Adipocyte (in vitro differentiated cells): ENCODE measurements at regions not wholly inside any gene's neighbourhood (a gene's known extent, or its start where the extent isn't known, plus 50 kb on each side); places are given as distances from the start of the nearest gene placed in this dataset.

ENCODE experiments used
- DNase-seq: peaks from one replicate; pipeline ENCODE4 v3.0.0-alpha.2; 2015; ENCODE audit warnings: low read depth
- H3K27me3 ChIP-seq: replicated peaks from 2 replicates; pipeline ENCODE4 v1.7.0; 2013; ENCODE audit warnings: mild to moderate bottlenecking, low read length, moderate library complexity; ENCODE audit not compliant: control insufficient read depth, insufficient read depth
- H3K36me3 ChIP-seq: 2 replicates; pipeline ENCODE4 v1.7.0; 2013; ENCODE audit warnings: low read length, mild to moderate bottlenecking, moderate library complexity; ENCODE audit not compliant: control insufficient read depth, insufficient read depth, severe bottlenecking
- H3K4me1 ChIP-seq: 2 replicates; pipeline ENCODE4 v1.7.0; 2013; ENCODE audit warnings: mild to moderate bottlenecking, low read length, moderate library complexity; ENCODE audit not compliant: control insufficient read depth, insufficient read depth
- H3K4me3 ChIP-seq: 2 replicates; pipeline ENCODE4 v1.7.0; 2013; ENCODE audit warnings: mild to moderate bottlenecking, low read length, moderate library complexity
- H3K9ac ChIP-seq: 2 replicates; pipeline ENCODE4 v1.7.0; 2013; ENCODE audit warnings: mild to moderate bottlenecking, low read length, moderate library complexity
- H3K9me3 ChIP-seq: 2 replicates; pipeline ENCODE4 v1.7.0; 2013; ENCODE audit warnings: mild to moderate bottlenecking, low read length, moderate library complexity; ENCODE audit not compliant: control insufficient read depth

GRCh38 chr3:105223815-105224214 lies 142.9 kb upstream of the ALCAM start:
- H3K27me3 ChIP-seq = no peaks in the 10 kb centered on the region
- no peak for DNase-seq

DNA sequence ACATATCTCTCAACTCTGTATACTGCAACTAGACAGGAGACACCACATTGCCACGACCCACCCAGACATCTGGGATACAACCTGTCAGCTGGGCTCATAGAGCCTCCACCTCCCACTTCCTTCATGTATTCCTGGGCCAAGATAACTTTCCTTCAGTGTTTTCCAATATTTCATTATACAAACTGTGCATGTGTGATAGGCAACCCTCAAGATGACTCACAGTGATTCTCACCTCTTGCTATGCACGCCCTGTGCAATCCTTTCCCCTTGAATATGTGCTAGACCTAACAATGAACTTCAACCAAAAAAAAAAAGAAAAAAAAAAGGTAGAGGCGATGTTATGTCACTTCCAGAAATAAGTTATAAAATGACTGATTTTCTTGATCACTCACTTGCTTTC lies 138.0 kb upstream of the ALCAM start:
- H3K9ac ChIP-seq = no peak overlapping the region
- no peaks in the 10 kb centered on the region for H3K36me3 ChIP-seq
- H3K27me3 ChIP-seq = no peaks in the 10 kb centered on the region
- no peak for DNase-seq
- H3K9me3 ChIP-seq = peaks cover 7% of the 10 kb centered on the region
- no peak overlapping the region for H3K4me3 ChIP-seq
- H3K4me1 ChIP-seq = no peaks in the 10 kb centered on the region

More at GRCh38 chr3:105223815-105224214, 142.9 kb upstream of the ALCAM start:
- no peak overlapping the region for H3K4me3 ChIP-seq
- H3K36me3 ChIP-seq = no peaks in the 10 kb centered on the region
- no peaks in the 10 kb centered on the region for H3K4me1 ChIP-seq
- H3K9ac ChIP-seq = no peak overlapping the region
- peaks cover 2% of the 10 kb centered on the region for H3K9me3 ChIP-seq

- no peak overlapping the region for H3K9ac ChIP-seq
- H3K9me3 ChIP-seq = peaks cover 7% of the 10 kb centered on the region
- no peak overlapping the region for H3K4me3 ChIP-seq
- H3K36me3 ChIP-seq = no peaks in the 10 kb centered on the region
- H3K27me3 ChIP-seq = no peaks in the 10 kb centered on the region
- no peaks in the 10 kb centered on the region for H3K4me1 ChIP-seq
- DNase-seq = peak; percentile 42
Observed at GRCh38 chr3:105232553-105232952, 134.2 kb upstream of the ALCAM start.

DNA sequence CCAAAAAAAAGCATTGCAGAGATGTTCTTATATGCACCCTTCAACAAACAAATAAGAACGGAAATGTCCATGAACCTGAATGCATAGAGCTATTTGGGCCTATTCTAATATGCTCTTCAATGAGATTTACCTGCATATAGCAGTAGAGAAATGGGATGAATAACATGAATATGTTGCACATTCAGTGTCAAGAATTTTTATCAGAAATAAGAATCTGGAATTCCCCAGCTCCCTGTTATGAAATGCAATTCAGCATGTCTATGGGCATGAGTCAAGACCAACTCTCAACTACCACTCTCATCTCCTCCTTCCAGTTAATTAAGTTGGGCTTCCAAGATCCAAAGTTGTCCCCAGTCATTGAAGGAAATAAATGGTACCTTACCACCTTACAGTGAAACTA lies 133.7 kb upstream of the ALCAM start:
- Histone ChIP-seq H3K9me3 (peaks cover 7% of the 10 kb centered on the region), H3K27me3 (no peaks in the 10 kb centered on the region), H3K4me3 (no peak overlapping the region), H3K9ac (no peak overlapping the region), H3K36me3 (no peaks in the 10 kb centered on the region), H3K4me1 (no peaks in the 10 kb centered on the region)
- peak; percentile 29 for DNase-seq

DNA sequence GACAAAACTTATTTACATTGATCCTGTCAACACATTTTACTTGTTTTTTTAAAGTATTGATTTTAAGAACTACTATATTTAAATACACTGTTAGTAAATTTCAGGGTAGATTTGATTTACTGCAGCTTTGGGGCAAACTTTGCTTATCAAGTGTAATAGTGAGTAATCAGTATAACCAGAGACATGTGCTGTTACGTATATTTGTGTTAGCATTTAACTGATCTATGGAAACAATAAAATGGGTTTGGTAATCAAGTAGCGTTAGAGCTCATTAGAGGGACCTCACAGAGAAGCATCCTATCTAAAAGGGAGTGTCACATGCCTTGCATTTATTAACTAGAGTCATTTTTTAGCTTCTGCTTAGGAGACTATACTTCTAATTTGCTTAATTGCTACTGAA lies 131.5 kb upstream of the ALCAM start:
- H3K9ac ChIP-seq = no peak overlapping the region
- H3K4me1 ChIP-seq = no peaks in the 10 kb centered on the region
- H3K27me3 ChIP-seq = no peaks in the 10 kb centered on the region
- H3K4me3 ChIP-seq = no peak overlapping the region
- no peak for DNase-seq
- H3K9me3 ChIP-seq = no peaks in the 10 kb centered on the region
- H3K36me3 ChIP-seq = no peaks in the 10 kb centered on the region

DNA sequence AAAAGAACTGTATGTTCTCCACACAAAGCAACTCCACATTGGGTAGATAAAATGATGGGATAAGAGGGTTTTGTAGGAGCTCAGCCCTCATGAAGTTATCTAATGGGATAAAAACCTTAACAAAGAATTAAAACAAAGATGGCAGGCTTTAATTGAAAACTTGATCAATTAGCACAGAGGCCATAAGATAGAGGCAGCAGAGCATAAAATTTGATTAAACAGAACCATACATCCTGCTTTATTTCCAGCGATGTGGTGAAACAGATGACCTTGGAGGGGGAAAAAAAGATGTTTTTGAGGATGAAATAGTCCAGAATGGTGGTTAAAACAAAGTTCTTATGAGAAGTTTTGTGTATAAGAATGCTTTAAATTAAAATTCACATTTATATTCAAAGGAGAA lies 130.9 kb upstream of the ALCAM start:
- no peak for DNase-seq
- H3K4me1 ChIP-seq = no peaks in the 10 kb centered on the region
- H3K9ac ChIP-seq = no peak overlapping the region
- no peaks in the 10 kb centered on the region for H3K36me3 ChIP-seq
- H3K27me3 ChIP-seq = no peaks in the 10 kb centered on the region
- H3K9me3 ChIP-seq = no peaks in the 10 kb centered on the region
- H3K4me3 ChIP-seq = no peak overlapping the region

GRCh38 chr3:105238367-105238766 lies 128.3 kb upstream of the ALCAM start:
- Histone ChIP-seq H3K4me1 (no peaks in the 10 kb centered on the region), H3K9ac (no peak overlapping the region), H3K4me3 (no peak overlapping the region), H3K27me3 (no peaks in the 10 kb centered on the region), H3K36me3 (no peaks in the 10 kb centered on the region), H3K9me3 (no peaks in the 10 kb centered on the region)
- no peak for DNase-seq

DNA sequence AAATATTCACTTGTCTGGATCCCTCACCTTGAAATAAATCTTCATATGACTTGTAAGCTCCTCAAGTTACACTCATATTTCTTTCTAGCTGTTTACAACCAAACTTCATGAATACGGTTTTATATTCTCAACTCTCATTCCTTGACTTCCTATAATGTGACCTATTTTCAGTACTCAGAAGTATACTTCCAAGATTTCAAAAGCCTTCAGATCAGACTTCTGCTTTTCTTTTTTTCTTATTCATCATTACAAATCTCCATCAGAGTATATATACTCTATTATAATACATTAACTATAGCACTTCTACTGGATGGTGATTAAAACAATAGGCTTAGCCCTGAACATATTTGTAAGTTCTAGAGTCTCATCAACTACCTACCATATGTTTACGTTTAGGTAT lies 123.6 kb upstream of the ALCAM start:
- no peak for DNase-seq
- Histone ChIP-seq H3K4me3 (no peak overlapping the region), H3K36me3 (no peaks in the 10 kb centered on the region), H3K4me1 (no peaks in the 10 kb centered on the region), H3K9me3 (no peaks in the 10 kb centered on the region), H3K9ac (no peak overlapping the region), H3K27me3 (no peaks in the 10 kb centered on the region)

- H3K9ac ChIP-seq = no peak overlapping the region
- DNase-seq = no peak
- H3K36me3 ChIP-seq = no peaks in the 10 kb centered on the region
- H3K4me3 ChIP-seq = no peak overlapping the region
- H3K9me3 ChIP-seq = peaks cover 6% of the 10 kb centered on the region
- H3K4me1 ChIP-seq = no peaks in the 10 kb centered on the region
- H3K27me3 ChIP-seq = no peaks in the 10 kb centered on the region
Observed at GRCh38 chr3:105246536-105246935, 120.2 kb upstream of the ALCAM start.

- H3K4me3 ChIP-seq = no peak overlapping the region
- H3K9ac ChIP-seq = no peak overlapping the region
- H3K9me3 ChIP-seq = peaks cover 8% of the 10 kb centered on the region
- no peaks in the 10 kb centered on the region for H3K36me3 ChIP-seq
- H3K4me1 ChIP-seq = peaks cover 7% of the 10 kb centered on the region
- H3K27me3 ChIP-seq = no peaks in the 10 kb centered on the region
- DNase-seq = no peak
Observed at GRCh38 chr3:105253225-105253624, 113.5 kb upstream of the ALCAM start.

DNA sequence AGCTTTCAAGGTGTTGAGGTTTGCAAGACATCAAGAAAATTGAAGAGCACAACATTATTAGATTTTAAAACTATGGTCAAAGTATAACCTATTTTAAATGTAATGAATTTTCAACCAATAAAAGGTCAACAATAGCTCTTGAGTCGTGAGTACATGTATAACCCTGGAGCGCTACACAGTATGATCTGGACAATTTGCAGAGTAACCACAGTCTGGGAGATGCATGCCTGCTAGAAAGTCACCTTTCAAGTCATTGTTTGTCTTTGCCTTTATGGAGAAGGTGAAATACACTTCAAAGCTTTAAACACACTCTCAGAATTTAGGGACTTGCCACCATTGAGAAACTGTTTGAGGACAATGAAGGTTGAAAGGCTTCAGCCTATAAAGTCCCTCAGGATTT lies 112.6 kb upstream of the ALCAM start:
- no peaks in the 10 kb centered on the region for H3K36me3 ChIP-seq
- DNase-seq = no peak
- H3K9ac ChIP-seq = no peak overlapping the region
- H3K4me1 ChIP-seq = peaks cover 7% of the 10 kb centered on the region
- H3K9me3 ChIP-seq = peaks cover 8% of the 10 kb centered on the region
- no peak overlapping the region for H3K4me3 ChIP-seq
- H3K27me3 ChIP-seq = no peaks in the 10 kb centered on the region

GRCh38 chr3:105255350-105255749 lies 111.4 kb upstream of the ALCAM start:
- Histone ChIP-seq H3K9me3 (peaks cover 11% of the 10 kb centered on the region), H3K27me3 (no peaks in the 10 kb centered on the region), H3K4me1 (peaks cover 7% of the 10 kb centered on the region), H3K9ac (no peak overlapping the region), H3K36me3 (no peaks in the 10 kb centered on the region), H3K4me3 (peak overlapping the region; percentile 4)
- no peak for DNase-seq
